Testis (tissue), 2 donors: ENCODE measurements at regions not wholly inside any gene's neighbourhood (a gene's known extent, or its start where the extent isn't known, plus 50 kb on each side); places are given as distances from the start of the nearest gene placed in this dataset.

ENCODE experiments used
- DNase-seq: peaks from one replicate; pipeline ENCODE4 v3.0.0-alpha.2; 2019
- H3K27ac ChIP-seq, 2 donors: fragments of 200-600 bp; sonication (generic); one replicate each; pipeline ENCODE4 v1.5.1; 2019
- H3K27me3 ChIP-seq: fragments of 200-600 bp; sonication (generic); one replicate; pipeline ENCODE4 v1.5.1; 2019
- H3K36me3 ChIP-seq: fragments of 200-600 bp; sonication (generic); one replicate; pipeline ENCODE4 v1.5.1; 2017; ENCODE audit warnings: low read depth; ENCODE audit errors: missing control alignments
- H3K4me1 ChIP-seq: fragments of 200-600 bp; sonication (generic); one replicate; pipeline ENCODE4 v1.5.1; 2019
- H3K4me3 ChIP-seq, 2 donors: fragments of 200-600 bp; sonication (generic); one replicate each; pipeline ENCODE4 v1.5.1; 2017 to 2019
- H3K9me3 ChIP-seq: fragments of 200-600 bp; sonication (generic); one replicate; pipeline ENCODE4 v1.5.1; 2017
- CTCF ChIP-seq, 3 experiments: fragments of 450-650 bp in 2 of 3; fragments of 200-600 bp in 1 of 3; sonication (generic) in 1 of 3; IDR thresholded peaks; one replicate each; pipeline ENCODE4 v1.5.1; 2016 to 2019; ENCODE audit warnings: antibody characterized with exemption in 3 of 3, mild to moderate bottlenecking in 2 of 3, moderate library complexity in 1 of 3
- POLR2A ChIP-seq: fragments of 450-650 bp; IDR thresholded peaks from one replicate; pipeline ENCODE4 v1.6.1; 2017; ENCODE audit warnings: antibody characterized with exemption, mild to moderate bottlenecking, moderate library complexity
- WGBS, 2 donors: methylation state at CpG; one replicate each; pipeline ENCODE4 v1.1.5; 2018; 5-methylcytosine and 5-hydroxymethylcytosine counted together
- intact Hi-C: fragments of 100-400 bp; cut with DNase I; formaldehyde crosslinking; loops from one replicate; pipeline ENCODE4 v1.15.1; 2023; ENCODE audit warnings: low total_unique reads

GRCh38 chr16:82497139-82497538, 129.6 kb upstream of the CDH13 start:
- intact Hi-C loops = no loop called here
- Histone ChIP-seq H3K27ac (no peak overlapping the region), H3K9me3 (no peaks in the 10 kb centered on the region), H3K27me3 (no peaks in the 10 kb centered on the region), H3K4me1 (no peaks in the 10 kb centered on the region), H3K36me3 (no peaks in the 10 kb centered on the region), H3K4me3 (no peak overlapping the region)
- no peak for DNase-seq
- 72 to 86% methylated on average over 4 of the region's 4 CpGs for WGBS, 2 donors
- TF ChIP-seq CTCF (IDR thresholded peaks at IDR 0.05) (no peak), POLR2A (no peak)

- H3K9me3 ChIP-seq = no peaks in the 10 kb centered on the region
- H3K36me3 ChIP-seq = no peaks in the 10 kb centered on the region
- H3K4me1 ChIP-seq = no peaks in the 10 kb centered on the region
- intact Hi-C loops = no loop called here
- H3K27me3 ChIP-seq = no peaks in the 10 kb centered on the region
- 64 to 69% methylated on average over 4 of the region's 4 CpGs for WGBS, 2 donors
- TF ChIP-seq CTCF (IDR thresholded peaks at IDR 0.05) = no peak
- TF ChIP-seq POLR2A = no peak
- no peak overlapping the region for H3K4me3 ChIP-seq
- DNase-seq = no peak
- H3K27ac ChIP-seq = no peak overlapping the region
These were observed 138.3 kb upstream of the CDH13 start for GRCh38 chr16:82488460-82488859.

GRCh38 chr16:82481455-82481854, 145.3 kb upstream of the CDH13 start:
- intact Hi-C loops = no loop called here
- no peak for TF ChIP-seq POLR2A
- TF ChIP-seq CTCF (IDR thresholded peaks at IDR 0.05) = no peak
- H3K27ac ChIP-seq = no peak overlapping the region
- no peak overlapping the region for H3K4me3 ChIP-seq
- no peaks in the 10 kb centered on the region for H3K36me3 ChIP-seq
- no peak for DNase-seq
- 80% methylated on average over 3 of the region's 3 CpGs for WGBS, 2 donors
- no peaks in the 10 kb centered on the region for H3K4me1 ChIP-seq
- no peaks in the 10 kb centered on the region for H3K27me3 ChIP-seq
- H3K9me3 ChIP-seq = no peaks in the 10 kb centered on the region

GRCh38 chr16:82476786-82477185, 150.0 kb upstream of the CDH13 start:
- TF ChIP-seq CTCF (IDR thresholded peaks at IDR 0.05) = no peak
- no peak for TF ChIP-seq POLR2A
- intact Hi-C loops = no loop called here
- no peak for DNase-seq
- Histone ChIP-seq H3K4me1 (no peaks in the 10 kb centered on the region), H3K9me3 (no peaks in the 10 kb centered on the region), H3K4me3 (no peak overlapping the region), H3K36me3 (no peaks in the 10 kb centered on the region), H3K27ac (no peak overlapping the region), H3K27me3 (no peaks in the 10 kb centered on the region)
- 83 to 90% methylated on average over 5 of the region's 5 CpGs for WGBS, 2 donors

GRCh38 chr16:82470620-82471152, 156.1 kb upstream of the CDH13 start:
- no peaks in the 10 kb centered on the region for H3K4me1 ChIP-seq
- no peak for DNase-seq
- H3K4me3 ChIP-seq = no peak overlapping the region
- intact Hi-C loops = no loop called here
- H3K27ac ChIP-seq = no peak overlapping the region
- no peaks in the 10 kb centered on the region for H3K36me3 ChIP-seq
- 41 to 61% methylated on average over 8 of the region's 8 CpGs for WGBS, 2 donors
- no peaks in the 10 kb centered on the region for H3K27me3 ChIP-seq
- no peak for TF ChIP-seq CTCF (IDR thresholded peaks at IDR 0.05)
- TF ChIP-seq POLR2A = no peak
- no peaks in the 10 kb centered on the region for H3K9me3 ChIP-seq
